ENCODE measurements at regions not wholly inside any gene's neighbourhood (a gene's known extent, or its start where the extent isn't known, plus 50 kb on each side); places are given as distances from the start of the nearest gene placed in this dataset.

DNA sequence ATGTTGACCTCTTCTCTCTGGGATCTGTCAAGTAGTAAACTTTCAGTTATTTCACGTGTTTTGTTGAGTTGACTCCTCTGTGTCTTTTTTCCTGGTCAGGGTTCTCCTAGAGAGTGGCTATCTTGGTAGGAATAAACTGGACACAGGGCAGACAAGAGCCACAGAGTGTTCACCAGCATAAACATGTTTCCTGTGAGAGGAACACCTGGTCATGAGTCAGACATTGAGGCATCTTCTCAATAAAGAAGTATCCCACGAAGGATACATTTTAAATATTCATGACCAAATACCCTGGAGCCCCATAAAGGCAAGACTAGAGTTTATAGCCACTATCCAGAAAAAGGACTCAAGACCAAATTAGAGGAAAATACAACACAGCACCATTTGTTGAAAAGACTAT is 269.7 kb upstream of the ZNF521 start:
- DNase-seq, result no peak

- no peak for DNase-seq
Measured at GRCh38 chr18:25621144-25621543, 269.2 kb upstream of the ZNF521 start.

DNA sequence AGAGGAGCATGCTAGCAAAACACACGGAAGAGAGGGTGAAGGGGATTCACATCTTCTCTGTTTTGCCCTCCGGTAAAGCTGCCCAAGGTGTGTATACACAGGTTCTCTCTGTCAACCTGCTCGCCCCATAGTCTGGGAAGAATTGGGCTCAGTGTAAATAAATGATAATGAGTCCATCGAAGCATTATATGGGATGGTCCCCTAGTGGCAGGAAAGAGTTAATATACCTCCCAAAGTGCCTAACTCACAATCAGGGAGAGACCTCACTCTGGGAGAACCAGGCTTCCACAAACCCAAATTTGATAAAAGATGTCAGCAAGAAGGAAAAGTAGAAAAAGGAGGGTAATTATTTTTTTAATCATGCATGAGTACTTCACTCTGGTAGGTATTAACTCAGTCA is 262.2 kb upstream of the ZNF521 start:
- no peak for DNase-seq

GRCh38 chr18:25612466-25612865 is 260.5 kb upstream of the ZNF521 start:
- DNase-seq, result no peak

- DNase-seq, result no peak
Measured at GRCh38 chr18:25608091-25608490, 256.1 kb upstream of the ZNF521 start.

DNA sequence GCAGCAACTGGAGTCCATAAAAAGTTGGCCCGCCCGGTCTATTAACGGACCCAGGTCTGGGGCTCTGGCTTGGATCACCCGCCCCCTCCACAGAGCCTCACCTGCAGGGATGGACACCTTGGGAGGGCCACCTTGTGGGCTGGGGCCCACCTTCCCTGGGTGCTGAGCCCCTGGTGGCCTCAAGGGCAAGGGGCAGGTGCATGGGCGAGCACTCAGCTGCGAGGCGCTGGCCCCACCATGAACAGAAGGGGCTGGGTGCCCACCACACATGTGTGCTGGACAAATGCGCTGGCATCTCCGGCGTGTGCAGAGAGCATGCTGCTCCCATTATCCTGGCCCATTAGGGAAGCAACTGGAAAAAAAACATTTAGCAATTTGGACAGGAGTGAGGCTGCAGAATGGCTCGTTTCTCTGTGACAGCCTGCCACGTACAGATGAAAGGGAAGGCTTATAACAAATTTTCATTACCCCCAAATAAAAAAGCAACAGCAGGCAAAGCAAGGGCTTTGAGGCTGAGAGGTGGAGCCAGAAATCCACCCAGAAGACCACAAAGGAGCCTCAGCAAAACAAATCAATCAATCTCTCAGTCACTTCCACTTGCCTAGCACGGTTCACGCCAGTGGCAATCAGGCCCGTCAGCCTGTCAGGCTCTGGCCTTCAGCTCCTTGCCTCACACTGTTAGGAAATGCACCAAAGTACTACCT is 253.1 kb upstream of the ZNF521 start:
- DNase-seq, result no peak

- no peak for DNase-seq
Measured at GRCh38 chr18:25604196-25604893, 252.4 kb upstream of the ZNF521 start.

- no peak for DNase-seq
Measured at GRCh38 chr18:25599443-25599842, 247.5 kb upstream of the ZNF521 start.

DNA sequence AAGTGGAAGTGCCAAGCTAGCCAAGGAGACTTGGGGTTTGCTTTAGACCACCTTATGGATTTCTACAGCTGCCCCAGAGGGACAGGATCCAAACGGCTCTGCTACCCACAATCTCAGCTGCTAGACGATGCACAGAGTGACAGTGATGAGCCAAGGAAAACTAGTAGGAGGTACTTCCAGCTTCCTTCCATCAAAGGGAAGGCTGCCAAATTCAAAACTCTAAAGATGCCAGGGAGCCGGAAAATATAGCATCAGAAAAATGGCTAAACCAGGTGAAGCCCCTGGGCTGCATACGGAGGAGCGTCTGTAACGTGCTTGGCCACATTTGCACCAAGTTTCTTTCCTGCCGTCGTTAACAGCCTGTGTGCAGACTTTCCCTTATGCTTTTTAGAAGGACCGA is 245.5 kb upstream of the ZNF521 start:
- no peak for DNase-seq

DNA sequence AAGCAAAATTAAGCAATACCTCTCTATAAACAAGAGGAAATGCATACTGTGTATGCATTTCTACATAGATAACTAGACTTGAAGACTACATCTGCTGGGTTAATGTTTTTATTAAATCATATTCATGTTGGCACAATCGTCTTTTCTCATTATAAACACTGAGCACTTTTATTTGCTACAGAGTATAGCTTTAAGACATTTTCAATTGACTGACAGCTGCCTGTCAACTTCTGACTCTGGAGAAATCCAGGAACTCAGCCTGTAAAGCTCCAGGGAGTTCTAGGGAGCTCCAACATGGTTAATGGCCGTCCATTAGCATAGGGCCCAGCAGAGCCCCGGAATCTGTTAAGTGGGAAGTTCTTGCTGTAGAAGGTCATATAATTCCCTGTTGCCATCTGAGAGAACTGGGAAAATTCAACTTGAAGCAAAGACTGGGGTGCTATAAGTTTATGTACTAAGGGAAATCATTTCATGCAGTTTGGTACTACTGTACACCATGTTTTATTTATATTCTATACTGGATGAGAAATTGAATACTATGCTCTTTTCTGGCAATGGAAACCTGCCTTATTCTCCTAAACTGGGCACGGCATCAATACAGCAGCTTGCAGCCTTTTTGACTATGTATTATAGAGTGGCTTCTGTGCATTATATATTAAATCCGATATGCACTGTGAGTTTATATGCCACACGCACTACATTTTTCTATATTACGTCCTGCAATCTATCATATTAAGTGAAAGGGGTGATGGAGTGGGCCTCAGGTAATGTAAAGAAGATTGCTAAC is 243.5 kb upstream of the ZNF521 start:
- no peak for DNase-seq

DNA sequence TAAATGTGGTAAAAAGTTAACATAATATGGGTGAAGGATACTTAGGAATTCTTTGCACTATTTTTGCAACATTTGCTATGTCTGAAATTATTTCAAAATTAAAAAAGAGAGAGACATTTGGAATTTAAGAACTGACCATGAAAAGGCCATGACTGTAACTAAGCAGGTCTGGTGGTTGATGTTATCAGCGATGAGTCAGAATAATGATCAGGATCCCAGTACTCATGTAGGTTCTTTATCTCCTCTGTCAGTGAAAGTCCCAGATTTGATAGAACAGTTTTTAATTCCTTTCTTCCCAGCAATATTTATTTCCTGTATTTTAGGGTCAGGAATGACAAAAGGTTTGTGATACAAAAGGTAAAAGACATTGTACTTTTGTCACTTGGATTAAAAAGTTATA is 242.4 kb upstream of the ZNF521 start:
- no peak for DNase-seq

DNA sequence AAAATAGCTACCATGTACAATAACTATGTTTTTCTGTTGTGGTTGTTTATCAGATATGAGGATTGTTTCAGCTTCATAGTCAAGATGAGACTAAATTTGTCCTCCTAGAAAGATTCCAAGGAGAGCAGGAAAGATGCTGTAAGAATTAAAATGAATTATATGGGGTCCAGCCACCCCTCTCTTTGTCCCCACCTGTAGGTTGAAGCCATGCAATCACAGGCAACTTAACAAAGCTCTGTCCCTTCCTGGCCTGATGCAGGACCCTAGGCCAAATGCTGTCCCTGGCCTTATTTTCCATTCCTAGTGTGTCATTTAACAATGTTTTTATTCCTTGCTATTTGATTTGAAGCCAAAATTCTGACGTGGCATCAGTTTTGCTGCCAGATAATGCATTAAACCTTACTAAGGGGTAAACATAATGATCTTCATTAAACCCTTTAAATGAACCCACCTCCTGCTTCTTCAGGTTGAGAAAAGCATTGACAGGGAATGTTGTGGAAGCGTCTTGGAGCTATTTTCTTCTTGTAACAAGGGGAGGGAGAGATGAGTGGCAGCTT is 240.9 kb upstream of the ZNF521 start:
- DNase-seq, result no peak

DNA sequence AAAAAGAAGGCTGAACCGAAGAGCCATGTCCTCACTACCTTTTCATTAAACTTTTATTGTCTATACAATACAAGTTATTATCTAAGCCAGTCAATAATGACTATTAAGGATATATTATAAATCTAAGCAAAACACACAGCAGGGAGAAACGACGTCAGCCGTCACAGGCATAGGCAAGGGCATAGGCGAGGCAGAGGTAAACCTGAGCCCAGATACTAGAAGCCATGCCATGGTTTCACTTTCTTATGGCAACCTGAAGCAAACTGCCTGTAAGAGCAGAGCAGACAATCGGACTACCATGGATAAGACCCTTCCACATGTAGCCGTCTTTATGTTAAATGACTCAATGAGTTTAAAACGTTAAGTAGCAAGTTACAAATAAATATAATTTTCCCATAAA is 238.5 kb upstream of the ZNF521 start:
- DNase-seq, result no peak

DNA sequence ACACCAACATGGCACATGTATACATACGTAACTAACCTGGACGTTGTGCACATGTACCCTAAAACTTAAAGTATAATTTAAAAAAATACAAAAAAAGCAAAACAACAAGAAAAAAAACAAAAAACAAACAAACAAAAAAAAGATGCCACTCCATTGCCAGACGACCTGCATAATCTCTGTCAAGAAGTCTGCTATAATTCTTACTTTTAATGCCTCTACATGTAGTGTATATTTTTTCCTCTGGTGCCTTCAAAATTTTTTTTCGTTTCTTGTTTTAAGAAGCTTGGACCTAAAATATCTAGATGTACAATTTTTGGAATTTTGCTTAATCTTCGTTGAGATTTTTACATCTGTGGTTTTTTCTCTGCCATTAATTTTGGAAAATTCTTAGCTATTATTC is 235.6 kb upstream of the ZNF521 start:
- no peak for DNase-seq

DNA sequence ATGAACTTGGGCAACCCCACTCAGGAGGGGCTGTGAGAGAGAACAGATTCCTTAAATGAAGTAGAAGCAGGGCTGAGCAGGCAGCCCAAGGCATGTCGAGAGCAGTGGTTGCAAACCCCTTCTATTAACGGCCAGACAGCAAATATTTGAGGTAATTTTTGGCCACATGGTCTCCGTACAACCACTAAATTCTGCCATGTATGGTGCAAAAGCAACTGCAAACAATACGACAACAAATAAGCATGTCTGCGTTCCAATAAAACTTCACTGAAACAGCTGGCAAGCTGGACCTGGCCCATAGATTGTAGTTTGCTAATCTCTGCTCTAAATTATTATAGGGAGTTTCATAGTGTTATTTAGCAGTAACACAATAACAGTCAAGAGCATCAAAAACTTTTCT is 217.0 kb upstream of the ZNF521 start:
- DNase-seq, result no peak

DNA sequence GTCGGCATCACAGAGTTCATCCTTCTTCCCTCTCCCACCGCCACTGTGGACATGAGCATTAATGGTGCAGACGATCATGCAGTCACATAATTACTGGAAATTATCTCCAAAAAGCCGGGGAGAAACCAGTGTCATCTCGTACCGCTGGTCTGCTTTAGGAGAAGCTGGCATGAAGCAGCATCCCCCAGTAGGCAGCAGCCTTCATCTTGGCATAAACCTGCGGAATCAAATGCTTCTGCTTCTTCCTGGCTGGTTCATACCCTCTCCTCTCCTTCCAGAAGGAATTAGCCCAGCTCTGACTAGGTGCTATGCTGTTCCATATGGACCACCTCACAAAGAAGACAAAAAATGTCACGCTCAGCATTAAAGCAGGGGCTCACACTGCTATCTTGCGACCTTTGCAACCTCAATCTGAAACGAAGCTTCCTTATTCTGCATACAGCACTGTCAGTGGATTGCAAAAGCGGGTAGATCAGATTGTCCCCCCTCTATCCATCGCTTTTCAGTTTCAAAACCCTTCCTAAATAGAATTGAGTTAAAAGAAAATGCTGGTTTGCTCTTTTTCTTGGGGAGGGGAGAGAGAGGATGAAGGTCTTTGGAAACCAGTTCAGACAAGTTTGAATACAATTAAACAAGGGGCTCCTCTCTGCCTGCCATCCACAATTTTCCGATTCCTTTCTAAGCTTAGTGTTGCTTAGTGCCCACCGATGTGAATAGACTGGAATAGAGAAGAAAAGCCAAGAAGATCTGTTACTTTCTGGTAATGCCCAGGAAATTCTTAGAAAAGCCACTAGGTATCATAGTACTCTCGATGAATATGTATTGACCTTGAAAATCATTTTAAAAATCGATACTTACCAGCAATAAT is 212.1 kb upstream of the ZNF521 start:
- no peak for DNase-seq

- DNase-seq, result no peak
Measured at GRCh38 chr18:25563346-25563745, 211.4 kb upstream of the ZNF521 start.

DNA sequence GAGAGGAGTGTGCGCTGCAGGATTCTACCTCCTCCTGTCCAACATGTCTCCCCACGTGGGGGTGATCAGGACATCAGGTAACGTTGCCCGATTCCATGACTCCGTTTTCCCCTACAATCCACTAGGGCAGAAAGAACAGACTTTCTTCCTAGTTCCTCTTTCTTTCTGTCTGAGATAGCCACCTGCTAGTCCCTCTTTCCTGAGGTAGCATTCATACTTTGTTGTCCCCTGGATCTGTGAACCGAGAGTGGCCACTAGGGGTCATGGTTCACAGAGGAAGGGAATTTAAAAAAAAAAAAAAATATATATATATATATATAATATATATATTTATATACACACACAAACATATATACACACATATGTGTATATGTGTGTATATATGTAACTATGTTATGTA is 210.0 kb upstream of the ZNF521 start:
- no peak for DNase-seq

GRCh38 chr18:25560369-25560768 is 208.4 kb upstream of the ZNF521 start:
- DNase-seq, result no peak

DNA sequence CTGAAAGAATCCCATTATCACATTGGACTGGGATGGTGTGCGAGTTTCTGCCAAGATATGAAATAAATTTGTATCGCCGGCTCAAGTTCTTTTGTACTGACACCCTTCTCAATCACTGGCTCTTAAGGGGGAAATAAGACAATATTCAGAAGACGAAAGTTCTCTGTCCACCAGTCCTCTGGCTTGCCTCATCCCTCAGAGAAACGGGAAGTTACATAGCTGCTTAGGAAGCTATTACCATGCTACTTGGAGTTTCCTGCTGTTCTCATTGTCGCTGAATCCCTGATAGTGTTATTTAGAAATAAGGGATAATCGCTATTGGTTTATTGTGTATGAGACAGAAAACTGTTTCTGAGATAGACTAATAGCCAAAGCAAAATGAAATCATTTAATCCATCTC is 205.0 kb upstream of the ZNF521 start:
- no peak for DNase-seq

DNA sequence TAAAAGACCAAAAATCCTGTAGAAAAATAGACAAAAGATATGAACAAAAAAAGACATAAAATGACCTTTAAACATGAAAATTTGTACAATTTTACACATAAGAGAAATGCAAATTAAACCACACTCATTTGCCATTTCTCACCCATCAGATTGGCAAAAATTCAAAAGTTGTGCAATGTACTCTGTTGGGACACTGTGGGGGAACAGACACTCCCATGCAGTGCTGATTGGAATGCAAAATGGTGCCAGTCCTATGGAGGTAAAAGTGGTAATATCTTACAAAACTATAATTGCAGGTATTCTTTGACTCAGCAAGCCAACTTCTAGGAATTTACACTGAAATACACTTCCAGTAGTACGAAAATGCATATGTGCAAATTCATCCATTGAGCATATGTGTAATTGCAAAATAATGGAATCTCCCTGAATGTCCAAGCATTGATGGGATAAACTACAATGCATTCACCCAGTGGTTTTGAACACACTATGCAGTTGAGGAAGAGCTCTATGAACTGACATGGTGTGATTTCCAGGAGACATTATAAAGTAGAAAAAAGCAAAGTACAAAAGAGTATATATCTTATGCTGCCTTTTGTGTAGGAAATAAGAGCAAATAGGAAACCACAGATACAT is 201.8 kb upstream of the ZNF521 start:
- no peak for DNase-seq
